Urinary bladder (tissue), 3 donors: ENCODE measurements at regions not wholly inside any gene's neighbourhood (a gene's known extent, or its start where the extent isn't known, plus 50 kb on each side); places are given as distances from the start of the nearest gene placed in this dataset.

Experiments
- DNase-seq: peaks from one replicate; pipeline ENCODE4 v3.0.0-alpha.2; 2015; ENCODE audit errors: extremely low spot score
- H3K27ac ChIP-seq: one replicate; pipeline ENCODE4 v1.5.1; 2013; ENCODE audit warnings: low read depth, mild to moderate bottlenecking, moderate library complexity
- H3K36me3 ChIP-seq: one replicate; pipeline ENCODE4 v1.6.1; 2013; ENCODE audit warnings: mild to moderate bottlenecking, moderate library complexity; ENCODE audit not compliant: insufficient read depth
- H3K4me1 ChIP-seq: one replicate; pipeline ENCODE4 v1.6.1; 2013; ENCODE audit warnings: mild to moderate bottlenecking, moderate library complexity; ENCODE audit not compliant: insufficient read depth
- H3K4me3 ChIP-seq: one replicate; pipeline ENCODE4 v1.5.1; 2013; ENCODE audit warnings: low read depth, low read length
- WGBS: extraction: QIAGEN DNeasy Blood & Tissue Kit; methylation state at CpG from one replicate; pipeline ENCODE4 v1.1.7; 2013; 5-methylcytosine and 5-hydroxymethylcytosine counted together
- donor health status: healthy with polysubstance abuse.
- donor health status: healthy.

- Histone ChIP-seq H3K4me3 (no peak overlapping the region), H3K36me3 (no peaks in the 10 kb centered on the region), H3K4me1 (no peaks in the 10 kb centered on the region), H3K27ac (no peak overlapping the region)
- no peak for DNase-seq
- 82% methylated on average over 6 of the region's 6 CpGs for WGBS
These were observed 198.6 kb upstream of the CWC22 start for GRCh38 chr2:180205621-180206235.

- 91% methylated on average over 2 of the region's 2 CpGs for WGBS
- Histone ChIP-seq H3K27ac (no peak overlapping the region), H3K36me3 (no peaks in the 10 kb centered on the region), H3K4me3 (no peak overlapping the region), H3K4me1 (no peaks in the 10 kb centered on the region)
- DNase-seq = no peak
These were observed 196.9 kb upstream of the CWC22 start for GRCh38 chr2:180203972-180204371.

- no peak for DNase-seq
- WGBS = 18% methylated on average over 7 of the region's 7 CpGs
- peak overlapping the region; percentile 50 for H3K27ac ChIP-seq
- no peak overlapping the region for H3K4me3 ChIP-seq
- H3K36me3 ChIP-seq = no peaks in the 10 kb centered on the region
- H3K4me1 ChIP-seq = no peaks in the 10 kb centered on the region
These were observed 195.4 kb upstream of the CWC22 start for GRCh38 chr2:180202467-180202951.

- no peaks in the 10 kb centered on the region for H3K4me1 ChIP-seq
- no peak overlapping the region for H3K27ac ChIP-seq
- WGBS = 69% methylated on average over 2 of the region's 2 CpGs
- no peaks in the 10 kb centered on the region for H3K36me3 ChIP-seq
- no peak for DNase-seq
- no peak overlapping the region for H3K4me3 ChIP-seq
These were observed 189.4 kb upstream of the CWC22 start for GRCh38 chr2:180196419-180196977.

- no peaks in the 10 kb centered on the region for H3K36me3 ChIP-seq
- DNase-seq = no peak
- H3K27ac ChIP-seq = no peak overlapping the region
- no peak overlapping the region for H3K4me3 ChIP-seq
- no peaks in the 10 kb centered on the region for H3K4me1 ChIP-seq
These were observed 188.8 kb upstream of the CWC22 start for GRCh38 chr2:180195847-180196246.

GRCh38 chr2:180191432-180192124 is 184.5 kb upstream of the CWC22 start:
- H3K27ac ChIP-seq = peak overlapping the region; percentile 71
- no peak overlapping the region for H3K4me3 ChIP-seq

GRCh38 chr2:180190851-180191250 is 183.8 kb upstream of the CWC22 start:
- 91% methylated on average over 2 of the region's 2 CpGs for WGBS
- no peak overlapping the region for H3K4me3 ChIP-seq
- H3K27ac ChIP-seq = no peak overlapping the region
- H3K36me3 ChIP-seq = no peaks in the 10 kb centered on the region
- no peaks in the 10 kb centered on the region for H3K4me1 ChIP-seq
- no peak for DNase-seq

More at GRCh38 chr2:180191432-180192124, 184.5 kb upstream of the CWC22 start:
- Histone ChIP-seq H3K4me1 (no peaks in the 10 kb centered on the region), H3K36me3 (no peaks in the 10 kb centered on the region)
- no peak for DNase-seq
- 23% methylated on average over 11 of the region's 11 CpGs for WGBS

GRCh38 chr2:180187611-180188010 is 180.5 kb upstream of the CWC22 start:
- Histone ChIP-seq H3K4me3 (no peak overlapping the region), H3K27ac (no peak overlapping the region), H3K36me3 (no peaks in the 10 kb centered on the region), H3K4me1 (no peaks in the 10 kb centered on the region)
- no peak for DNase-seq
- WGBS = 75% methylated on average over 2 of the region's 2 CpGs

GRCh38 chr2:180184506-180184905 is 177.4 kb upstream of the CWC22 start:
- Histone ChIP-seq H3K4me3 (no peak overlapping the region), H3K36me3 (no peaks in the 10 kb centered on the region), H3K27ac (no peak overlapping the region), H3K4me1 (no peaks in the 10 kb centered on the region)
- WGBS = 81% methylated on average over 2 of the region's 2 CpGs
- no peak for DNase-seq

- DNase-seq = no peak
- Histone ChIP-seq H3K4me3 (no peak overlapping the region), H3K36me3 (no peaks in the 10 kb centered on the region), H3K4me1 (no peaks in the 10 kb centered on the region), H3K27ac (no peak overlapping the region)
- 59% methylated on average over 2 of the region's 2 CpGs for WGBS
These were observed 173.4 kb upstream of the CWC22 start for GRCh38 chr2:180180511-180180910.

- Histone ChIP-seq H3K27ac (no peak overlapping the region), H3K36me3 (no peaks in the 10 kb centered on the region), H3K4me3 (no peak overlapping the region), H3K4me1 (no peaks in the 10 kb centered on the region)
- no peak for DNase-seq
These were observed 170.4 kb upstream of the CWC22 start for GRCh38 chr2:180177534-180177933.

GRCh38 chr2:180175736-180176135 is 168.6 kb upstream of the CWC22 start:
- Histone ChIP-seq H3K36me3 (no peaks in the 10 kb centered on the region), H3K4me3 (no peak overlapping the region), H3K27ac (no peak overlapping the region), H3K4me1 (no peaks in the 10 kb centered on the region)
- DNase-seq = no peak
- 89% methylated on average over 2 of the region's 2 CpGs for WGBS

GRCh38 chr2:180174580-180174979 is 167.5 kb upstream of the CWC22 start:
- DNase-seq = no peak
- 93% methylated on average over 6 of the region's 6 CpGs for WGBS
- H3K36me3 ChIP-seq = no peaks in the 10 kb centered on the region

GRCh38 chr2:180169474-180169873 is 162.4 kb upstream of the CWC22 start:
- no peaks in the 10 kb centered on the region for H3K36me3 ChIP-seq
- no peaks in the 10 kb centered on the region for H3K4me1 ChIP-seq
- H3K27ac ChIP-seq = no peak overlapping the region
- DNase-seq = no peak
- no peak overlapping the region for H3K4me3 ChIP-seq

More at GRCh38 chr2:180174580-180174979, 167.5 kb upstream of the CWC22 start:
- Histone ChIP-seq H3K4me1 (no peaks in the 10 kb centered on the region), H3K27ac (no peak overlapping the region), H3K4me3 (no peak overlapping the region)
